HG03565 (cell line): ENCODE measurements at regions not wholly inside any gene's neighbourhood (a gene's known extent, or its start where the extent isn't known, plus 50 kb on each side); places are given as distances from the start of the nearest gene placed in this dataset.

ENCODE experiments used
- ATAC-seq: cut with Tn5 transposase; IDR thresholded peaks from one replicate; pipeline ENCODE4 v1.9.1; 2021; ENCODE audit warnings: mild to moderate bottlenecking, moderate library complexity; ENCODE audit not compliant: unreplicated experiment

GRCh38 chr16:8519179-8519578 lies 71.1 kb downstream of the TMEM114 start:
- ATAC-seq, result no peak

- ATAC-seq, result no peak
Observed at GRCh38 chr16:8517280-8517679, 73.0 kb downstream of the TMEM114 start.

- ATAC-seq, result no peak
Observed at GRCh38 chr16:8516471-8516870, 73.8 kb downstream of the TMEM114 start.

- peak; percentile 61 for ATAC-seq
Observed at GRCh38 chr16:8512941-8513624, 77.2 kb downstream of the TMEM114 start.

GRCh38 chr16:8511464-8511863 lies 78.8 kb downstream of the TMEM114 start:
- ATAC-seq, result no peak

- ATAC-seq, result no peak
Observed at GRCh38 chr16:8510160-8510559, 80.2 kb downstream of the TMEM114 start.

GRCh38 chr16:8505327-8505991 lies 84.9 kb downstream of the TMEM114 start:
- ATAC-seq, result no peak

- no peak for ATAC-seq
Observed at GRCh38 chr16:8502446-8502845, 87.9 kb downstream of the TMEM114 start.

GRCh38 chr16:8500351-8500750 lies 90.0 kb downstream of the TMEM114 start:
- no peak for ATAC-seq

- no peak for ATAC-seq
Observed at GRCh38 chr16:8496364-8496763, 93.9 kb downstream of the TMEM114 start.

- no peak for ATAC-seq
Observed at GRCh38 chr16:8493972-8494371, 96.3 kb downstream of the TMEM114 start.

GRCh38 chr16:8492690-8493089 lies 97.6 kb downstream of the TMEM114 start:
- no peak for ATAC-seq

GRCh38 chr16:8489580-8489979 lies 100.7 kb downstream of the TMEM114 start:
- no peak for ATAC-seq

- no peak for ATAC-seq
Observed at GRCh38 chr16:8486985-8487384, 103.3 kb downstream of the TMEM114 start.

- no peak for ATAC-seq
Observed at GRCh38 chr16:8483396-8483795, 106.9 kb downstream of the TMEM114 start.

- no peak for ATAC-seq
Observed at GRCh38 chr16:8481810-8482209, 108.5 kb downstream of the TMEM114 start.

GRCh38 chr16:8476824-8477223 lies 113.5 kb downstream of the TMEM114 start:
- no peak for ATAC-seq

- no peak for ATAC-seq
Observed at GRCh38 chr16:8474587-8474986, 115.7 kb downstream of the TMEM114 start.

GRCh38 chr16:8469102-8469778 lies 121.1 kb downstream of the TMEM114 start:
- ATAC-seq, result no peak

- ATAC-seq, result no peak
Observed at GRCh38 chr16:8464979-8465378, 125.3 kb downstream of the TMEM114 start.

GRCh38 chr16:8459085-8459733 lies 131.1 kb downstream of the TMEM114 start:
- no peak for ATAC-seq
